HG02981 (cell line): ENCODE measurements at regions not wholly inside any gene's neighbourhood (a gene's known extent, or its start where the extent isn't known, plus 50 kb on each side); places are given as distances from the start of the nearest gene placed in this dataset.

ENCODE experiments used
- ATAC-seq: cut with Tn5 transposase; IDR thresholded peaks from one replicate; pipeline ENCODE4 v1.9.1; 2021; ENCODE audit warnings: mild to moderate bottlenecking, moderate library complexity; ENCODE audit not compliant: unreplicated experiment

DNA sequence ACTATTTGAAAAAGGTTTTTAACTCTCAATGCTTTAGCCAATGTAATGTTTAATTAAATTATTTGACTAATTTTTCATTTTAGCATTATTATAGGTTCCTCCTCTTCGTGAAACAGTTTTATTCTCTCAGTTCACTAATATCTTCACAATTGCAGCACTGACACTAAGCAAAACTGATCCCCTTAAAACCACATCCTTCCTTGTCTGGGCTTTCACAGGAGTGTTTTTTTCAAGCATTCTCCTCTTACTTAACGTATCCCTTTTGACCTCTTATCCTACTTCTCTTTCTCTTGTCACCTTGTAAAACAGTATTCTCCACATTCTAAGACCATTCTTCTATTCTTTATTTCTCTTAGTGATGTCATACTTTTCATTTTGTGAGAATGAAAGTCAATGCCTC lies 112.8 kb downstream of the DSC3 start:
- ATAC-seq = no peak

- ATAC-seq = no peak
These were observed 113.5 kb downstream of the DSC3 start for GRCh38 chr18:30929065-30929464.

DNA sequence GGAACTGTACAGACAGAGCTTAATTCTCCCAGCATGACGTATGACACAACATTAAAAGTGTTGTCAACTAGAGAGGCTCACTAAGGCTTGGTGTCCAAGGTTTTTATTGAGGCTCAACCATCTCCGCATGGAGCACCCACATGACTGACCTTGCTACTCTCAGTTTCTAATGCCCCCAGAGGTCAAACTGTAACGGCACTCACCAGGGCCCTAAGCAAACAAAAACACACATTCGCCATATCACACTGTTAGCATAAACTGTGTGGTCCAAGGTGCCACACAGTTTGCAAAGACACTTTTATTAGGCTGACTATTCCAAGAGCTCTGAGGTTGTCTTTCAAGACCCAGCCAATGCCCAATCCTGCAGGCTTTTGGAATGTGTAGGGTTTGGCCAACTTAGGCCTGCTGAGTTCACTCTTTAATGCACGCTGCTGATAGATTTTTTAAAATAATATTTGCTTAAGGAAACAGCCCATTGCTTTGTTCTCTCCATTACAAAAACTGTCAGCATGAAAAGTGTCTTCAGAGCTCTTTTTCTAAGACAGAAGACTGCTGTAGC lies 114.9 kb downstream of the DSC3 start:
- ATAC-seq = no peak

- ATAC-seq = no peak
These were observed 115.5 kb downstream of the DSC3 start for GRCh38 chr18:30927042-30927441.

DNA sequence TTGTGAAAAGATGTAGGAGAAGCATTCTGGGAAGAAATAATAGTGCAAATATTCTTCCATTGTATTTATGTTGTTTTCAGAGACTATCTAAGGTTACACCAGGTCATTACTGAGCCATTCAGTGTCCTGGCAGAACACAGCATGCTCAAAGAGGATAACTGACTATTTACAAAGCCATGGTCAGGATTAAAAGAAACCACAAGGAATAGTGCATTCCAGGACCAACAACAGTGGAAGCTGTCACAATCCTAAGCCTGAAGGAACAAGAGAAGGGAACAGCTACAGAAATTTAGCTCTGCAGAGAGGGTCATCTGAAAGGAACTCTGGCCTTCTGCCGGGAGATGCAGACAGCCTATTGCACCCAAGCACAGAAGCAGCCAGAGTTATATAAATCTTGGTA lies 116.7 kb downstream of the DSC3 start:
- no peak for ATAC-seq

- no peak for ATAC-seq
These were observed 121.8 kb downstream of the DSC3 start for GRCh38 chr18:30920757-30921156.

DNA sequence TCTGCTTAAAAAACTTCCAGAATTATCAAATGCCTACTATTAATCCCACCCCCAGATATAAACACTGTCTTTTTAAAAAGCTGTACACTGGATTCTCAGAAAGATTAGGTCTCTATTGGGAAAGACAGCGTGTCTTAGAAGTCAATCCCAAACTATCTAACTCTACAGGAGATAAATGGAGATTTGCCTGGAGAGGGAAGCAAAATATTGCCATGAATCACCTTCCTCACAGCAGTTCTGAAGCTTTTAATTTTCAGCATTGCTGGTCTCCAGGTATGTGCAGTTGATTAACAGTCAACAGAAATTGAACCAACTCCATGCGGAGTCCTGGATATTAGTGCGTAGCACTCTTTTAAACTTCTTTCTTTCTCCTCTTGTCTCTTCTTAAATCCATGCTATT lies 122.2 kb downstream of the DSC3 start:
- no peak for ATAC-seq

GRCh38 chr18:30917651-30918050 lies 124.9 kb downstream of the DSC3 start:
- ATAC-seq = no peak

DNA sequence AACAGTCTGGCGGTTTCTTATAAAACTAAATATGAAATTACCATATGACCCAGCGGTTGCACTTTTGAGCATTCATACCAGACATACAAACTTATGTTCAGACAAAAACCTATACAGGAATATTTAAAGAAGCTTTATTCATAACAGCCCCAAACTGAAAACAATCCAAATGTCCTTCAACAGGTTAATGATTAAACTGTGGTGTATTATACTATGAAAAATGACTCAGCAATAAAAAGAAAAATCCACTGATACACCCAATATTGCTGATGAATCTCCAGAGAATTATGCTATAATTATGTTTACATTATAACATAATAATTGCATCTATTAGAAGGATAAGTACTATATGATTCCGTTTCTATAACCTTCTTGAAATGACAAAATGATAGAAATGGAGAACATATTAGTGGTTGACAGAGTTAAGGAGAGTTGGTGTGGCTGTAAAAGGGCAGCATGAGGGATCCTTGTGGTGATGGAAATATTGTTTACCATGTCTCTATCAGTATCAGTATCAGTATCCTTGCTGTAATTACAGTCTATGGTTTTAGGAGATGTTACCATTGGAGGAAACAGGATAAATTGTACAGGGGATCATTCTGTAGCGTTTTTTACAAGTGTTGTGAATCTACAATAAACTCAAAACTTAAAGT lies 127.1 kb downstream of the DSC3 start:
- no peak for ATAC-seq

GRCh38 chr18:30908381-30908780 lies 134.2 kb downstream of the DSC3 start:
- no peak for ATAC-seq

- peak; percentile 51 for ATAC-seq
These were observed 139.0 kb downstream of the DSC3 start for GRCh38 chr18:30903566-30903965.

DNA sequence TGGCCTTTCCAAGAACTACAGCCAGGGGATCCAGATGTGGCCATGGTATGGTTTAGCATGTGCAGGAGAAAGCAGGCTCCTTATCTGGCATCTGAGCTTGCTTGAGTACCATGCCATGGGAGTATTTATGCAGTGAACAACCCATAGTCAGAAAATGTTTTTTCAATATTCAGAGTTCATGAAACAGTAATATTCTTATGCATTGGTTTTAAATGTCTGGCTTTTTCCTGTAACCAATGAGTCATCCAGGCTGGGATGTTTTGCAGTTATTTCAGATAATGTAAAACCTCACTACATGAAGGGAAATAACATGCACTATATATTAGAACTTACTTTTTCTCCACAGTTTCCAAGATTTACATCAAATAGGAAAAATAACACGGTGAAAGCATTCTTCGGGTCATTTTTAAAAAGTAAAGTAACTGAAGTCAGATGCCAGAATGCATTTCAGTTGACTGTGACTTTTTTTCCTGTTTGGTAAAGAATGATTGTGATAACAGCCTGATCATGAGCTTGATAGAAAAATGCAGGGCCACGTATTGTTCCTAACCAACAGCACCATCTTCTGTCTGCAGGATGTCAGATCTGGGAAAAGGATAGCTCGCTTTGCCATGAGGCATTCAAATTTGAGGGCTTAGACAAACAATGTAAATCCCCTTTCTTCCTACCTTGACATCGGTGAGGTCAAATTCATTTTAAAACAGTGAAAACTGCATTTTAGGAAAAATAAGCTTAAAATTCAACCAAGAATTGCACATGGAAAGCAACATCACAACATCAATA lies 152.8 kb downstream of the DSC3 start:
- ATAC-seq = no peak

DNA sequence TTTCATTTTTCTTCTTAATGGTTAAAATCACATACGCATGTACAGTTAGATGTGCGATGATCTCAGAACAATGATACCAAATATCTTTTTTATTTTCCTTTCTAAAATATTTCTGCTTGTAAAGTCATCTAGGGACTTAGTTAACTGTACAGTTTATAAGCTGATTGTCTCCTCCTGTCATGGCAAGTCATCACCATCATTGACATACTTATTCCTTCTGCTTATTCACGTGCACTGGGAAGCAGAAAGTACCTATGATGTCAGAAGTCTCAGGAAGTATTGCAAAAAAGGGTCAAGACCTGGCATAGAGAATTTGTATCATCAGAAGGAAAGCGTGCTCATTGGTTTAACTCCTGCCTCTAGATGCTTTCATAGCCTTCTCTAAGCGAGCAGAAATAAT lies 154.2 kb downstream of the DSC3 start:
- no peak for ATAC-seq

DNA sequence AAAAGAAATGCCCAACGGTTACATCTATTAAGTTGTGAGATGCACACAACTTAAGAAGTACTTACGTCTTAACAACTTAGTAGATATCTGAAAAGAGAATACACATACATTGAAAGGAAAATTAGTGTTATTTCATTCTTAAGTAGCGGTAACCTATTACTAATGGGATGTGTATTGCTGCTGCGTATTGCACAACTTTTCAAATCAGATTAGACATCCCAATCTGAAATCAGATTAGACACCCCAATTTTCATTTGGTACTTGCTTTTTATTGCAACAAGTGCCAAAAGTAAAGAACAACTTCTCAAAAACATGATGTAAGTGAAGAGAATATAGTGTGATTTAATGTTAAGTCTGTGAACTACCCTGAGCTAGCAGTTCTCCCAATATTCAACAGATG lies 155.5 kb downstream of the DSC3 start:
- no peak for ATAC-seq

DNA sequence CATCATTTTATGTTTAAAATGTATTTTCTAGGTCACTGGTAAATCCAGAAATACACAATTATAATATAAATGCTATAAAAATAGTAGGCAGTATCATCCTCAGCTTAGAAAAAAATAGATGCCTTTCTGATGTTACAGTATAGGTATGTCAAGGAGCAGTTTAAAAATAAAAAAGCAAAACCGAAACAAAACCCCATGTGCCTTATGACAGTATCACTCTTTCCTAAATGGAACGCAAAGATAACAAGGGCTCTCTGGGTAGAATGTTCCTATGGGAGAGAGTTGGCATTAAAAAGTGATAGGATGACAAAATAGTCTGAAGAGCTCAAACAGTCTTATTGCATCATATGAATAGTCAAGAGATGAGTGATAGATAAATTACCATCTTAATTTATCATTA lies 172.1 kb downstream of the DSC3 start:
- ATAC-seq = no peak

GRCh38 chr18:30862900-30863299 lies 179.6 kb downstream of the DSC3 start:
- no peak for ATAC-seq

DNA sequence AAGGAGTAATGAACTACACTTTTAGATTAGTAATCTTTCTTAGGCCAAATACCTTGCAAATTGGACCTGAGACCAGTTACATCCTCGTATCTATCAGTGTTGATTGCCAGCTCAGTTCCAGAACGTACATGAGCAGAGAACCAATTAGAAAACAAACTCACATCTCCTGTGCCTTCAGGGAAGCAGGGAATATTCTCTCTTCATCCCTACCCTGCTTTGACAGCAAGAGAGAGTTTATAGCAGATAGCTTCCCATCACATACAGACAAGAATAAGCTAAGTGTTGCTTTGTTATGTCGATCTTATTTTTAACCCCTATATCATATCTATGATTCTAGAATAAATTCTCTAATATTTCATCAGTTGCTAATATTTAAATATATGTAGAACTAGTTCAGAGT lies 181.8 kb downstream of the DSC3 start:
- no peak for ATAC-seq

GRCh38 chr18:30859036-30859435 lies 183.5 kb downstream of the DSC3 start:
- no peak for ATAC-seq

DNA sequence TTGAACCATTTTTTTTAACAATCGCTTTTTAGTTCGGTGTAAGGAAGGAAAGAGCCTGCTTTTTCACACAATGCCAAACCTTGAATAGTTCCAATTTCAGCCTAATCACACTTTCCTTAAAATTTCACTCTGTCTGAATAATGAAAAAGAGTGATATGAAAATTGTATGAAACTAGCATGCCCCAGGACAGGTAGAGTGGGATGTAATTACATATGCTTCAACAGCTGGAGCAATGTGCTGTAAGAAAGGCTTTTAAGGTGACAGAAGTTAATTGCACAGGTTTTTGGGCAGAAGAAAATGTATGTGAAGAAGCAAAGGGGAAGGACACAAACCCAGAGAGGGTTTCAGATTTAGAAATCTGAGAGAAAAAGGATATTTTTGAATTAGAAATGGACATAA lies 184.0 kb downstream of the DSC3 start:
- no peak for ATAC-seq

- no peak for ATAC-seq
These were observed 186.8 kb downstream of the DSC3 start for GRCh38 chr18:30855762-30856161.

DNA sequence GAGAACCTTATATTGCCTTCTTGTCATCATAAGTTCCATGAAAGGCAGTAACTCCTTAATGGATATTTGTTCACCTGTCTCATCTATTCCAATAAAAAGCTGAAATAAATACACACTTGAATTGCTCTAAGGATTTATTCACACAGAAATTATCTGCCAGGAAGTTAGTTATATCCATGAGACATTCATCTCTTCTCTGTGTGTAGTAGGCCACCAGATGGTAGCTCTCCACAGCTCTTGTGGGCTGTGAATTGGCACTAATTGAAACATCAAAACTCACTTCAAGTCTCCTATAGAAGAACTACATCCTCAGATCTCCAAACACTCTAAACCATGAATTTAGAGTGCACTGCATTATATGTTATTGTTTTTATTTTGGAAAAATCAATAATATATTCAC lies 189.6 kb downstream of the DSC3 start:
- ATAC-seq = no peak

GRCh38 chr18:30852541-30852940 lies 190.0 kb downstream of the DSC3 start:
- ATAC-seq = no peak
